ENCODE measurements at regions not wholly inside any gene's neighbourhood (a gene's known extent, or its start where the extent isn't known, plus 50 kb on each side); places are given as distances from the start of the nearest gene placed in this dataset.
A peak's percentile ranks its signal among the peaks of the same experiment; 100 is the strongest.
"Not testable (repeated sequence)": the region's sequence is repeated elsewhere in the genome, so short reads cannot be mapped to it uniquely, and the experiment has no call there.

DNA sequence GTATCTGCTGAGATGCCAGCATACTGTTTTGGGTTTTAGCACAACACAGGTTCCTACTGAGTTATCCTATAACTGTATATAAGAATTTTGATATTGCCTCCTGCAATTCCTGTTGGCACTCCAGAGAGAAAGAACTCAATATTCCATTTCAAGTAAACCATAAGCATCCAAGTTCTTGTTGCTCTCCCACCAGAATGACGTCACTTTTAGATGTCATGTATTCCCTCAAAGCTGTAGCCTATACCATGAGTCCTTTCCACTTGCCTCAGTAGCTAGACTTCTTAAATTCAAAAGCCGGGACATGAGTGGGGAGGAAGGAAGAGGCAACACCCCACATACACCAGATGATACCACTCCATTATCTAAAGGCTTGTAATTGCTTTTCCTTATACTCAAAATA lies 171.5 kb downstream of the ALDH8A1 start:
- DNase-seq, result no peak

DNA sequence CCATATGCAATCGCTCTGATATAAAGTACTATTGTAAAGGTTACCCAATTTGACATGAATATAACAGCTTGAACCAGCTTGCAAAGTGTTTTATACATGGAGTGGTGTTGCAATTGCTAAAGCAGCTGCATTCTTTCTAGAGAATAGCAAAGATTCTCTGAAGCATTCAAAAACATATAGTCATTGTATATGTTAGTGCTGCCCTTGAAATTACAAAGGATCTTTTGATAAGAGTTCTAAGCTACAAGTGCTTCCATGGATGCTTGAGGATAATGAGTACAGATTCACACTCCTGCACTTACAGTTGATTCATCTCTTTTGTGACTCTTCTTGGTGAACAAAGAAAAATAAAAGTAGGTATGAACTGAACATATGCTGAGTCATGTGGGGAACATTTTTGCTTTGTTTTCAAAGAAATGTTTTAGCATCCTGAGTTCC lies 175.7 kb downstream of the ALDH8A1 start:
- DNase-seq, result no peak

DNA sequence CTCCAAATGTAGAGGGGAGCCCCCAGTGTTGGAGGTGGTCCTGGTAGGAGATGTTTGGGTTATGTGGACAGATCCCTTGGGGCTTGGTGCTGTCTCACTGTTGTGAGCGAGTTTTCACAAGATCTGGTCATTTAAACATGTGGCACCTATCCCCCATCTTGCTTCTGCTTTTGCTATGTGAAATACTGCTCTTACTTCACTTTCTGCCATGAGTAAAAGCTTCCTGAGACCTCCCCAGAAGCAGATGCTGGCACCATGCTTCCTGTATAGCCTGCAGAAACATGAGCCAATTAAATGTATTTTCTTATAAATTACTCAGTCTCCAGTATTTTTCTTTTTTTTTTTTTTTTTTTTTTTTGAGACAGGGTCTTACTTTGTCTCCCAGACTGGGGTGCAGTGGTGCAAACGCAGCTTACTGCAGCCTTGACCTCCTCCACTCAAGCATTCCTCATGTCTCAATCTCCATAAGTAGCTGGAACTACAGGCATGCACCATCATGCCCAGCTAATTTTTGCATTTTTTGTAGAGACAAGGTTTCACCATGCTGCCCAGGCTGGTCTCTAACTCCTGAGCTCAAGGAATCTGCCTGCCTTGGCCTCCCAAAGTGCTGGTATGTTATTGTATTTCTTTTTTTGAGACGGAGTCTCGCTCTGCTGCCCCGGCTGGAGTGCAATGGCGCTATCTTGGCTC lies 177.1 kb downstream of the ALDH8A1 start:
- no peak for DNase-seq

DNA sequence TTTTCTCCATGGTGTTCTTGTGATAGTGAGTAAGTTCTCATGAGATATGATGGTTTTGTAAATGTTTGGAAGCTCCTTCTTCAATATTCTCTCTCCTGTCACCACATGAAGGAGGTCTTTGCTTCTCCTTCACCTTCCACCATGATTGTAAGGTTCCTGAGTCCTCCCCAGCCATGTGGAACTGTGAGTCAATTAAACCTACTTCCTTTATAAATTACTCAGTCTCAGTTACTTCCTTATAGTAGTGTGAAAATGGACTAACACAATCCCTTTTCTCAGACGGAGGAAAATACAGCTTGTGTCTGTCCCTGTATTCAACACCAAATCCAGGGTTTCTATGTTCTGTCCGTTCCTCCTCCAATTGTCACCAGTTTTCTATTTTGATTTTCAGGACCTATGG lies 181.0 kb downstream of the ALDH8A1 start:
- no peak for DNase-seq

DNA sequence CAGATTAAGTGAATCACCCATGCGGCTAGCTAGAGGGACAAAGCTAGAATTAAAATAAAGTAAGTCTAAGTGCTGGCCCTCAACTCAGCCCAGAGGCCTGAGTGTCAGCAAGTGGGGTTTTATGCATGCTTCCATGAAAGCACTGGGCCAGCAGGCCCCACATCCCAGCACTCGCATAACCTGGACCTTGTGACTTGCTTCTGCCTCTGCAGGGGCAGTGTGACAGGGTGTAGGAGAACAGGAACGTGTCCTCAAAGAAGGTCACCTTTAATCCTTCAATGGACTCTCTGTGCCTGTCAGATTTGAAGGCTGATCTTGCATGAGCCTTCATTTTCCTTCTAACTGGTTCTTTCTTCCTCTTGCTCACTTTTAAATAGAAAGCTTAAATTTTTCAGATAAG lies 183.4 kb downstream of the ALDH8A1 start:
- DNase-seq, result no peak

DNA sequence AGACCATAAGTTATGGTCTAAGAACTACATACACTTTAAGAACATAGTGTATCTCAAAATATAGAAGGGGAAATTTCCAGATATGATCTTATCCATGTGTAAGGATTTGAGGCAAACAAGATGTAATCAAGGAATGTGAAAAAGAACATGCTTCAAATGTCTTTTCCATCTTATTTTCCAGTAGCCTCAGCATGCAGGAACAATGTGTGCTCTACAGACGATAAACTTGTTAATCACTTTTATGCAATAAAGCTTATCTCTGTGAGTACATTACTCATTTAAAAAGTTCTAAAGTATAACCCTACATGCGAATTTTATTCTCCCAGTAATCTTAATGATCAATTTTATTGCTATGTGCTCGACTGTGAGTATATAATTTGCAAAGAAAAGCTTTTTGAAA lies 185.2 kb downstream of the ALDH8A1 start:
- no peak for DNase-seq

DNA sequence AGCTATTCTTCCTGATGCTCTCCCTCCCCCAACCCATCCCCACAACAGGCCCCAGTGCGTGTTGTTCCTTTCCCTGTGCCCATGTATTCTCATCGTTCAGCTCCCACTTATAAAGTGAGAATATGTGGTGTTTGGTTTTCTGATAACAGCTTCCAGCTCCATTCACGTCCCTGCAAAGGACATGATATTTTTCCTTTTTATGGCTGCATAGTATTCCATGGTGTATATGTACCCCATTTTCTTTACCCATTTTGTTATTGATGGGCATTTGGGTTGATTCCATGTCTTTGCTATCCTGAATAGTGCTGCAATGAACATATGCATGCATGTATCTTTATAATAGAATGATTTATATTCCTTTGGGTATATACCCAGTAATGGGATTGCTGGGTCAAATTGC lies 186.3 kb downstream of the ALDH8A1 start:
- not testable (repeated sequence) for DNase-seq

DNA sequence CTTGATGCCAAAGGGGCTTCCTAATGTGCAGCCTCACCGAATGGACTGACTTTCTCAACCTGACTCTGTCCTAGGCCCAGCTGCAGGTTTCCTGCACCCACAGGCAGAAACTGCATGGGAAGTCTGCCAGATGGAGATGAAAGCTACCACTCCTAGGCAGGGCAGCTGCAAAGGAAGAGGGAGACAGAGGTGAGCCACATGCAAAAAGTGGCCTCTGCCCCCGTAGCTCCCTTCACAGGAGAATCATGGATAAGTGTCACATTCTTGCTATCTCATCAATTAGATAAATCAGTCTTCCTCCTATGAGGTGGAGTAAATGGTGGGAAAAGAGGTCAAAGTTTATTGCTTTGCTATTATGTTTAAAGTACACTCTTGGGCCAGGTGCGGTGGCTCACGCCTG lies 191.3 kb downstream of the ALDH8A1 start:
- no peak for DNase-seq

DNA sequence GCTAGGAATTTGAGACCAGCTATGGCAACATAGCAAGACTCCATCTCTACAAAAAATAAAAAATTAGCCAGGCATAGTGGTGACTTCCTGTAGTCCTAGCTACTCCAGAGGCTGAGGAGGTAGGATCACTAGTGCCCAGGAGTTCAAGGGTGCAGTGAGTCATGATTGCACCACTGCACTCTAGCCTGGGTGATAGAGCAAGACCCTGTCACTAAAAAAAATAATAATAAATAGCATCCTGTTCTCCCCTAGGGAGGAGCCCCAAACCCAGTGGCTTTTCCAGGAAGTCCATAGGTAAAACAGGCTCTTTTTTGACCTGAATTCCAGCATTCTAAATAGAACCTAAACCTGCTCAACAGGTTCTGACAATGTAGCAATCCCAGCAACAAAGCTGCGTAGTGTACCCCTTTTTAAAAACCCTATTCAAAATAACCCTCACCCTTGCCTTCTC lies 192.0 kb downstream of the ALDH8A1 start:
- DNase-seq, result no peak

DNA sequence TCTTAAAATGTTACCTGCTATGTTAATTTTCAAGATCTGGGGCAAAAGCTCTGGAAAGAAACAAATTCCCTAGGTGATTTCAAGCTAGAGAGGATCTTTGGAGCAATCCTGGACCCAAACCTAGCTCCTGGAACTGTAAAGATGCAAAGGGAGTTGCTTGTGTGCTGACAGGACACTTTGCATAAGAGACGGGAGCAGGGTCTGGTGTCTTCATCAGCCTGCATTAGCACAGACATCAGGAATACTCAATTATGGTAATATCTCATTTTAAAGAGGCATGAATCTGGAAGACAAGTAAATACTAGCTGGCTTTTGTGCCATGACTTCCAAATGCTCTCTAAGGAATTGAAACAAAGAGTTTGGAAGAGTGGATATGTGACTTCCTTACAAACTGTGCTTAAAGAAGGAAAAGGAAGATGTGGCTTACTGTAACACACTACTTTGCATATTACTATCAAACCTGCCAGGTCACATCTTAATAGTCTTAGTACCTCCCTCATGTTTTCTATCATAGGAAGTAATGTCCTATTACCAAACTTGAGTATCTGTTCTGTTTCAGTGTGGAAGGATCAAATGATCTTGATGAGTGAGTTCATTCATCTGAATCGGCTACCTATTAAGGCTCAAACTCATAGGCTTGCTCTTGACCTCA lies 193.4 kb downstream of the ALDH8A1 start:
- no peak for DNase-seq

DNA sequence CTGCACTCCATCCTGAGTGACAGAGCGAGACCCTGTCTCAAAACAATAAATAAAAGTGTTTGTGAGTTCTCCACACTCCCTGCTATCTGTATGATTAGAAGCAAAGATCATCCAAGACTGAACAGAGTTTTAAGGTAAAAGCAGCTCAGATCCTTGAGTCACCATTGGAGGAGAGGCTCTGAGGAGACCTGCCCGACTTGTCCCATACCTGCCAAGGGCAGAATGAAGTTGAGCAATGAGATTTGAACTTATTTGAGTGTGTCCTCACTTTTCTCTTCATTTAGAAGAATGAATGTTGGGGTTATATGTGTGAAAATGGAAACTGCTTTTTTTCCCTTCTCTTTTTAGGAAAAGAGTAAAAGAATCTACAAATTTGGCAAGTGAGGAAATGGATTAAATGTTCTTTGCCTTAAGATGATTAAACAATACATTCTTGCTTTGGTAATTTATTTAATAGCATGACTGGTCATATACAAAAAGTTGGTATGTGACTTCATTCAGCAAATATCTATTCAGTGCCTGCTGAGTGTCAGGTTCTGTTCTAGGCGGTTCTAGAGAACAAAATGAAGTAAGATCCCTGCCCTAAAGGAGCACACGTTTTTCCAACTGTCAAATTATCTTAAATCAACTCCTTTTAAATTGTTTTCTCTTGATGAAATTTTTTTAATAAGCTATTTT lies 195.7 kb downstream of the ALDH8A1 start:
- DNase-seq, result no peak

DNA sequence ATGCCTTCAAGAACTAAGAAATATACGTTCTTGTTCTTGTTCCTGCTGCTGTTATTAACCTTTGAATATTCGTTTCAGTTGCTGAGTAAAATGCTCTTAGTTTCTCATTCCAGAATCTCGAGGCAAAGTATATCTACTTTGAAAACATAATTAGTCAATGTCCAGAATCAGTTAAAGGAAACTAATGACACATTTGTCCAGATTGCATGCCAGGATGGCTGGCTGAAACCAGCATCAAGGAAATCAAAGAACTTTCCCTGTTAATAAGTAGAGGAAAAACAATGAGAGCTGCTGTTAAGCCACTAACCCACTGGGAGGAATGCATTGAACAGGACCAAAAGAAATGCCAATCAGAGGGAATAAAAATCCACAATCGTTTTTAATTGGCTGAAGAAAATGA lies 196.9 kb downstream of the ALDH8A1 start:
- DNase-seq, result no peak

DNA sequence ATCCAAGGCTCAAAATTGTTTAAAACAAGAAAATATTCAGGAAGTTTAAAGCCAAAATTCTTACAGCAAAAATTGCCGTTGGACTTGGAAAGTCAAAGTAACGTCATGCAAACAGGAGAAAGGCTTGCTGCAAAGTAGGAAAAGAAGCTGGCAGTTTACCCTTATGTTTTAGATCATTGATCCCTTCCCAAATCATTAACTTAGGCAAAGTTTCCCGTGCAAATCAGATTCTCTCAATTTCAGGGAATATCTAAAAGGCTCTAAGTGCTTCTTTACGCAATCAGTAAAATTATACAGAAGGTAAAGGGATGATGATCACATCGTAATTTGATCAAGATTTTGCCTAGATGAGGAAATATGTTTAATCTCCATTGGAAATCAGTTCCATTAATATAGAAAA lies 197.5 kb downstream of the ALDH8A1 start:
- no peak for DNase-seq

DNA sequence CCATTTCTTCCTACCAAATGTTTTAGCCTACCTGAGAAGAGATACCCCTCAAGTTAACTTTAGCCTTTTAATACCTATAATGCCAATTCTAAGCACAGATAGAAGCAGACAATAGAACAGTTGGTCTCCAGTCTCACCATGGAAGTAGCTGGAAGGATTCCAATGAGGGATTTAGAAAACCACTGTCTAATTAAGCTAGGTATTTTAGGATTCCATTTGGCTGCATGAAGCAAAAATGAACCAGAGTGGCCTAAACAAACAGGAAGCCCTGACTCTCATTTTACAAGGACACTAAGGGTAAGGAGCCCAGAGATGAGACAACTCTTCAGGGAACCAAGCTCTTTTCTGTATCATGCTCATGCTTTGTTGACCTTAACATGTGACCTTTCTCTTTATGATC lies 199.2 kb downstream of the ALDH8A1 start:
- DNase-seq, result peak; percentile 21

DNA sequence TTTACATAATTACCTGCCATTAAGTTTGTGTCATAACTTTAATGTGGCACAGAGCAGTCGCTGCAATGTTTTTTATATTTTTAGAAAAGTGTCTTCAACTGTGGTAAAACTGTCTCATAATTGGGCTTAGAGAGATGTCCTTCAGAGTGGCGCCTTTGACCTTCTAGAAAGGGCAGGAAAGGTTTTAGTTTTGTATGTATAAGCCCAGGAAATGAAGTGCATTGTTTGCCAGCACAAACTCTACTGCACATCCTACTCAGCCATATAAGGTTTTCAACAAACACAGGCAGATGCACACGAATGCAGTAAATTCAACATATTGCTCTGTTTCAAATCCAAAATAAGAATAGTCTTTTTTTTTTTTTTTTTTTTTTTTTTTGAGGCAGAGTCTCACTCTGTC lies 201.4 kb downstream of the ALDH8A1 start:
- DNase-seq, result no peak

DNA sequence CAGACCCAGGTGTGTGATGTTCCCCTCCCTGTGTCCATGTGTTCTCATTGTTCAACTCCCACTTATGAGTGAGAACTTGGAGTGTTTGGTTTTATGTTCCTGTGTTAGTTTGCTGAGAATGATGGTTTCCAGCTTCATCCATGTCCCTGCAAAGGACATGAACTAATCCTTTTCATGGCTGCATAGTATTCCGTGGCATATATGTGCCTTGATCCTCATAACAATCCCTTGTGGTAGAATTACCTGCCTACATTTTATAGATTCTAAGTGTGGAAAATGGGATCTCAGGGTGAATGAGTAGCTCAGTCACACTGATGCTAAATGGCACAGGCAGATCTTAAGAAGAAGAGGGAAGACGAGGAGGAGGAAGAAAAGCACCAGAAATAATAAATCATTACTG lies 202.7 kb downstream of the ALDH8A1 start:
- DNase-seq, result not testable (repeated sequence)

DNA sequence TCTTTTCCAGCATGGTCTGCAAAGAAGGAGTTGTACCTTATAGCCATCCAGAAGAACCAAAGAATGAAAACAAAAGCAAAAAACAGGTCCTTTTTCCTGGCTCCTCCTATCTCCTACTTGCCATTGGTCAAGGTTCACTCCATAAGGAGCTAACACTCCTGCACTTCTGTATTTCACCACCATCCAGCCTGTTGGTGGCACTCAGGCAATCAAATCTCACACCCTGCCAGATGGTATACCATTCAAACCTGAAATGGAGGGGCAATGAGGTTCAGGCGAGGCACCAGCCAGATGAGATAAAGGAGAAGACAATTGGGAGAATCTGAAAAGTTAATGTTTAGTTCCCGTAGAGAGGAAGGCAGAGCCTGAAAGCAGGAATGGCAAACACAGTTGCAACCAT lies 203.8 kb downstream of the ALDH8A1 start:
- no peak for DNase-seq

DNA sequence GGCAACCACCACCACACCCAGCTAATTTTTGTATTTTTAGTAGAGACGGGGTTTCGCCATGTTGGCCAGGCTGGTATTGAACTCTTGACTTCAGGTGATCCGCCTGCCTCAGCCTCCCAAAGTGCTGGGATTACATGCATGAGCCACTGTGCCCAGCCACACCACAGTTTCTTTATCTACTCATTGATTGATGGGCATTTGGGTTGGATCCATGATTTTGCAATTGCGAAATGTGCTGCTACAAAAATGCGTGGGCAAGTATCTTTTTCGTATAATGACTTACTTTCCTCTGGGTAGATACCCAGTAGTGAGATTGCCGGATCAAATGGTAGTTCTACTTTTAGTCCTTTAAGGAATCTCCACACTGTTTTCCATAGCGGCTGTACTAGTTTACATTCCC lies 204.7 kb downstream of the ALDH8A1 start:
- DNase-seq, result not testable (repeated sequence)

DNA sequence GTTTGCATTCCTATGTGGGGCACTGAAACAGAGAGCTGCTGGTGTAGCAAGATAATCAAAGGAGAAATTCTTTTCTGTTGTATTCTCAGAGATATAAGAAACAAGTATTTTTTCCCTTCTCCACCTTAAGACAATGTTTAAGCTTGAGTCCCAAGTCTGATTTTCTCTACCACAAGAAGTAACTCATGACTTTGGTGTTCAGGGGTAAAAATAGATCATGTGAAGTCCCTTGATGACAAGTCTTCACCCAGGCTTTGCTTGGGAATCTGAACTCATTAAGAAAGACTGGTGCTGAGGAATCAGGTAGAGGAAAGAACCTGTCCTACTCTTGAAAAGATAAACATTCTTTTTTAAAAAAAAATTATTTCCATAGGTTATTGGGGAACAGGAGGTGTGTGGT lies 205.6 kb downstream of the ALDH8A1 start:
- no peak for DNase-seq

DNA sequence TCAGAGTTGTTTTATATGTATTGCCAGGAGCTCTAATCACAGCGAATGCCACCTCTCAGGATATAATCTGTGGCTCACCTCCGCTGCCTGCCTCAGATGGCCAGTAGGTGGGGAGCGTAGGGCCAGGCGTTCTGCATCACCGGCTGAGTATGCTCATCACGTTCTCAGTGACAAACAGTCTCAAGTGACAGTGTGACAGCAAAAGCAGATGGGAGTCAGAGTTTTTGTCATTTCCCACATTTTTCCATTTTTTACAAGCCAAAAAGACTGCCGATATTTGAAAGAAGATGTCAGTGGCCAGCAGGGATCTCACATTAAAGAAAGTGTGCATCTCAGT lies 208.7 kb downstream of the ALDH8A1 start:
- no peak for DNase-seq

DNA sequence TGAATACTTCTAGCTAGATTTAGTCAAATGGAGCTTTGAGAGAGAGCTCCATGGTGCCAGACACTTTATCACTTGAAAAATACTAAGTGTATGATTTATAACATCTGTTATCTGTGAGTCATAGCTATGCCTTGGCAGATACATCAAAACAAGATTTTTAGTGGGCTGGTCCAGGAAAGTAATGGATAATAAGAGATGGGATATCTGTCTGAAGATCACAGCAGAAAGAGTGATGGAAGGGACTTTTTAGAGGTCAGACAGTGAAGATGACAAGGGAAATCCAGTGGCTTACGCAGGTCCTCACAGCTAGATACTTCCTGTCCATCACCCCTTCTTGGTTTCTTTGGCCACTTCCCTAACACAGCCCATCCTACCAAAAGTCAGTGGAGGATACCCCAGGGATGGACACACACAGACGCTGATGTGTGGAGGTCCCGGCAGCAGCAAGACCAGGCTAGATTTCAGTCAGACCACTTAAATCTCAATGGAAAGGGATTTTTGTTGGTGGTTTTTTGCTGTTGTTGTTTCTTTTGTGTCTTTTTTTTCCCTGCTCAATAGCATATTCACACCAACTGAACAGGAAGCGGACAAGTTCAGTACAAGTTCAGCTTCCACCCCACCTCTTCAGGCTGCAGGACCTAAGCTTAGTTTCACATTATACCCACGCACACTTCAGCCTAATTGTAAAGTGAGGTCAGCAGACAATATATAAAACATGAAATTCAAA lies 209.3 kb downstream of the ALDH8A1 start:
- DNase-seq, result no peak

DNA sequence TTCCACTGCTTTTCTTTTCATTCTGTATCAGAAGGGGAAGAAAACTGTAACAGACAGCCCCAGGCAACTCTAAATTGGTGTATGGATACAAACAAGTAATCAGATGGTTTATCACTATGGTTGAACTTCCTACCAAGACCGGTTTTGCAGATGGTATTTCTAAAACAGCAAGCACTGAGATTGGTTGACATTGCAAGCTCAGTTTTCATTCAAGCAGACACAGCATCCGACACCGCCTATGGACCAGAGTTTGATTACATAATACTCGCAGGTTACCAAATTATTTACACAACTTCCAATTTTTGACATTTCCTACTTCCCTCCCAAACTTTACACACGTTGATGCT lies 209.9 kb downstream of the ALDH8A1 start:
- DNase-seq, result no peak

DNA sequence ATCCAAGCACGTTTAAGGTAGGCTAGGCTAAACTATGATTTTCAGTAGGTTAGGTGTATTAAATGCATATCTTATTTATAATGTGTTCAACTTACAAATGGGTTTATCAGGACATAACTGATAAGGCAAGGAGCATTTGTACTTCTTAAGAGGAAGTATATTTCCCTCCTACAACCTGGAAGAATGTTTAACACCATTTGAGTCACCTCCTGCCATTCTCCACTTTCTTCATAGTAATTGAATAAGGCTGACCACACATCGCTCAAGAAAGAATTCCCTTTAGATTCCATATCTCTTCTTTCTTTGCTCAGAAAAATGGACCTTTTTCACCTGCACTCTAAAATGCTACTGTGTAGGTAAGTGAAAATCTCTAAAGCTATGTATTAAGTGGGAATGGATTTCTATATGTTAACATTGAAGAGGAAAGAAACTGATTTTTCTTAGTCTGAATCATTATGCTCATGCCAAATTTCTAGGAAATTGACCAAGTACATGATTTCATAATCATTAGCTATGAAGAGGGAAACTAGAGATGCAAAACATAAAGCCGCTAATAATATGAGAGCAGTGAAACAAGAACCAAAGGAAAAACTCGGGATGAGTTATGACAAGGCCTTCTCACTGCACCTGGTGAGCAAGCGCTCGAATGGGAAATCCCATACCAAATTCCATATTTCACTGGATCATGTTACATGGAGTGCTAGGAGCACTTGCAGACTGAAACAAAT lies 210.4 kb downstream of the ALDH8A1 start:
- DNase-seq, result no peak

Data from NCI-H2029 treated with DMSO at 0.1 percent for 48 hours (cell line).